ENCODE measurements at regions not wholly inside any gene's neighbourhood (a gene's known extent, or its start where the extent isn't known, plus 50 kb on each side); places are given as distances from the start of the nearest gene placed in this dataset.

- H3K36me3 ChIP-seq (ENCODE audit: control insufficient read depth, insufficient read depth, low read length) = no peaks in the 10 kb centered on the region
- ChIA-PET POLR2A (no interaction called here), CTCF (no interaction called here)
- Mint-ChIP-seq H3K9me3 (ENCODE audit: unreplicated experiment) (no peaks in the 10 kb centered on the region), H3K27ac (ENCODE audit: unreplicated experiment) (no peak overlapping the region), H3K27me3 (ENCODE audit: insufficient read depth, unreplicated experiment) (no peaks in the 10 kb centered on the region), H3K4me3 (ENCODE audit: unreplicated experiment) (no peak overlapping the region), H3K36me3 (ENCODE audit: insufficient read depth, unreplicated experiment) (no peaks in the 10 kb centered on the region), H3K4me1 (ENCODE audit: low read depth, unreplicated experiment) (peaks cover 1% of the 10 kb centered on the region)
- no peak overlapping the region for H3K4me3 ChIP-seq (ENCODE audit: low read depth, low read length)
- no peaks in the 10 kb centered on the region for H3K27me3 ChIP-seq (replicated peaks; ENCODE audit: control insufficient read depth, insufficient read depth, low read length)
- no peak for TF ChIP-seq CTCF (IDR thresholded peaks at IDR 0.05; ENCODE audit: insufficient read depth in 1 of 2, low read depth in 1 of 2, low read length in 1 of 2, severe bottlenecking in 1 of 2, unreplicated experiment in 1 of 2)
- peaks cover 4% of the 10 kb centered on the region; the same call in 1 of the 2 replicates for H3K9me3 ChIP-seq
- no TSS peak for BruUV-seq (replicated peaks)
- intact Hi-C loops (cut with micrococcal nuclease; ENCODE audit: unreplicated experiment) = no loop called here
- DNase-seq = no peak
- no peaks in the 10 kb centered on the region for H3K4me1 ChIP-seq
These were observed 51.9 kb upstream of the KRR1 start for GRCh38 chr12:75563351-75563750.

GRCh38 chr12:75561921-75562320 is 50.5 kb upstream of the KRR1 start:
- no peaks in the 10 kb centered on the region for H3K27me3 Mint-ChIP-seq (ENCODE audit: insufficient read depth, unreplicated experiment)
- no TSS peak for BruUV-seq (replicated peaks)
- Histone ChIP-seq H3K27me3 (replicated peaks; ENCODE audit: control insufficient read depth, insufficient read depth, low read length) (no peaks in the 10 kb centered on the region), H3K9me3 (peaks cover 4% of the 10 kb centered on the region; the same call in 1 of the 2 replicates), H3K4me1 (no peaks in the 10 kb centered on the region), H3K36me3 (ENCODE audit: control insufficient read depth, insufficient read depth, low read length) (no peaks in the 10 kb centered on the region), H3K4me3 (ENCODE audit: low read depth, low read length) (no peak overlapping the region)
- no peak overlapping the region for H3K27ac Mint-ChIP-seq (ENCODE audit: unreplicated experiment)
- POLR2A ChIA-PET = no interaction called here
- H3K36me3 Mint-ChIP-seq (ENCODE audit: insufficient read depth, unreplicated experiment) = no peaks in the 10 kb centered on the region
- H3K4me1 Mint-ChIP-seq (ENCODE audit: low read depth, unreplicated experiment) = peaks cover 5% of the 10 kb centered on the region
- H3K4me3 Mint-ChIP-seq (ENCODE audit: unreplicated experiment) = no peak overlapping the region
- intact Hi-C loops (cut with micrococcal nuclease; ENCODE audit: unreplicated experiment) = loop anchor here (2.0 kb wide), 1 partner anchor 49 kb away; no protein-coding TSS in a partner anchor
- no peak for TF ChIP-seq CTCF (IDR thresholded peaks at IDR 0.05; ENCODE audit: insufficient read depth in 1 of 2, low read depth in 1 of 2, low read length in 1 of 2, severe bottlenecking in 1 of 2, unreplicated experiment in 1 of 2)
- H3K9me3 Mint-ChIP-seq (ENCODE audit: unreplicated experiment) = no peaks in the 10 kb centered on the region
- DNase-seq = no peak
- CTCF ChIA-PET = no interaction called here
